HG02840 (cell line): ENCODE measurements at regions not wholly inside any gene's neighbourhood (a gene's known extent, or its start where the extent isn't known, plus 50 kb on each side); places are given as distances from the start of the nearest gene placed in this dataset.
"Not testable (repeated sequence)": the region's sequence is repeated elsewhere in the genome, so short reads cannot be mapped to it uniquely, and the experiment has no call there.

Source experiments
- ATAC-seq: cut with Tn5 transposase; IDR thresholded peaks from one replicate; pipeline ENCODE4 v1.9.1; 2021; ENCODE audit warnings: mild to moderate bottlenecking, moderate library complexity, moderate number of reproducible peaks; ENCODE audit not compliant: unreplicated experiment, low FRiP score

- ATAC-seq, result no peak
These were observed 55.0 kb upstream of the PPP1R2C start for GRCh38 chrX:42832764-42833549.

GRCh38 chrX:42833550-42833940 lies 55.6 kb upstream of the PPP1R2C start:
- not testable (repeated sequence) for ATAC-seq

GRCh38 chrX:42837101-42837726 lies 59.3 kb upstream of the PPP1R2C start:
- ATAC-seq, result no peak

- ATAC-seq, result peak; percentile 65
These were observed 59.8 kb upstream of the PPP1R2C start for GRCh38 chrX:42837747-42838146.

GRCh38 chrX:42839632-42840031 lies 61.7 kb upstream of the PPP1R2C start:
- ATAC-seq, result no peak

- ATAC-seq, result no peak
These were observed 68.8 kb upstream of the PPP1R2C start for GRCh38 chrX:42846741-42847140.

GRCh38 chrX:42855259-42855658 lies 77.3 kb upstream of the PPP1R2C start:
- ATAC-seq, result no peak

GRCh38 chrX:42857766-42858165 lies 79.8 kb upstream of the PPP1R2C start:
- ATAC-seq, result no peak

- ATAC-seq, result no peak
These were observed 91.0 kb upstream of the PPP1R2C start for GRCh38 chrX:42869011-42869410.

- peak; percentile 92 for ATAC-seq
These were observed 91.9 kb upstream of the PPP1R2C start for GRCh38 chrX:42869659-42870476.

GRCh38 chrX:42886519-42886918 lies 108.6 kb upstream of the PPP1R2C start:
- ATAC-seq, result no peak

- ATAC-seq, result no peak
These were observed 123.0 kb upstream of the PPP1R2C start for GRCh38 chrX:42900947-42901346.

- no peak for ATAC-seq
These were observed 124.5 kb upstream of the PPP1R2C start for GRCh38 chrX:42902513-42902912.

GRCh38 chrX:42920752-42921151 lies 142.8 kb upstream of the PPP1R2C start:
- no peak for ATAC-seq

GRCh38 chrX:42930071-42930470 lies 152.1 kb upstream of the PPP1R2C start:
- ATAC-seq, result no peak

- ATAC-seq, result no peak
These were observed 153.0 kb upstream of the PPP1R2C start for GRCh38 chrX:42930951-42931350.

- no peak for ATAC-seq
These were observed 155.2 kb upstream of the PPP1R2C start for GRCh38 chrX:42933187-42933586.

GRCh38 chrX:42934020-42934726 lies 156.2 kb upstream of the PPP1R2C start:
- ATAC-seq, result peak; percentile 96

GRCh38 chrX:42941671-42942070 lies 163.7 kb upstream of the PPP1R2C start:
- ATAC-seq, result no peak
